ENCODE measurements at regions not wholly inside any gene's neighbourhood (a gene's known extent, or its start where the extent isn't known, plus 50 kb on each side); places are given as distances from the start of the nearest gene placed in this dataset.
"Not testable (repeated sequence)": the region's sequence is repeated elsewhere in the genome, so short reads cannot be mapped to it uniquely, and the experiment has no call there.

DNA sequence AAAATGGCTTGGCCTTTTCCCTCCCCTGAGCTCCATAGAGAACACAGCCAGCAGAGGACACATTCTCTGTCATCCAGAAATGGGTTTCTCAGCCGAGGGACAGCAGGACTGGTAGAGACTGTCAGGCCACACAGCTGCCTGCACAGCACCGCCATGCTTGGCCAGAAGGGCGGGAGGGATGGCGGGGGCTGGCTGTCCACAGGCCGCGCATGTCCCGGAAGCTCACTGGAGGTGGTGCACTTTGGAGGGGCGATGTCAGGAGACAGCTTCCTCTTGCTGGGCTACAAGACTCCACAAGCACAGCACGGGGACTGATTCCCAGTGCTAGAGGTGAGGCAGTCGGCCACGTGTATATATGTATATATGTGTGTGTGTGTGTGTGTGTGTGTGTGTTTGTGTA, 125.3 kb downstream of the GOLGA6L4 start:
- DNase-seq: not testable (repeated sequence)

DNA sequence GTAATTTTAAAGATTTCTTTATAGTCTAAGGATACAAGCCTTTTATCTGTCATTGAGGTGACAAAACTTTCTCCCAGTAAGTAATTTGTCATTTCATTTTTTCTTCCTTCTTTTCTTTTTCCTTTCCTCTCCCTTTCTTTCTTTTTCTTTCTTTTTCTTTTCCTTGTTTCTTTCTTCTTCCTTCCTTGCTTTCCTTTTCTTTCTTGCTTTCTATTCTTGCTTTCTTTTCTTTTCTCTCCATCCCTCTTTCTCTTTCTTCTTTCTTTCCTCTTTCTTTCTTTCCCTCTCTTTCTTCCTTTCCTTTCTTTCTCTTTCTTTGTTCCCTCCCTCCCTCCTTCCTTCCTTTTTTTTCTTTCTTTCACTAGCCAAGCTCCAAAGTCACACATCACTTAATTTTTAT, 148.8 kb downstream of the GOLGA6L4 start:
- DNase-seq: not testable (repeated sequence)

DNA sequence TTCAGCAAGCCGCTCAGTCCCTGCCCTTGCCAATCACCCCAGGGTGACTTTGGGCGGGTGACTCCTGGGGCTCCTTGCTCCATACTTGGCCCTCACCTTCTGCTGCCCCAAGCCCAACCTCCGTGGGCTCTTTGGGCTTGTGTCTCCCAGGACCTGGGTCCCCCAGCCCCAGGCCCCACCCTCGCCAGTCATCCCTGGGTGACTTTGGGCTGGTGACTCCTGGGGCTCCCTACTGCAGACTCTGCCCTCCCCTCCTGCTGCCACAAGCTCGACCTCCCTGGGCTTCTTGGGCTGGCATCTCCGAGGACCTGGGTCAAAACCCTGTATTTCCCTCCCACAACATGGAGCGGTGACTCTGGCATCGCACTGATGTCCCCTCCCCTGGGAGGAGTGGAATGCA, 151.5 kb downstream of the GOLGA6L4 start:
- TF ChIP-seq POLR2A (IDR thresholded peaks at IDR 0.05; ENCODE audit: low read length) (no peak), GATA1 (IDR thresholded peaks at IDR 0.05; ENCODE audit: low read depth, low read length) (no peak)
- DNase-seq: no peak

DNA sequence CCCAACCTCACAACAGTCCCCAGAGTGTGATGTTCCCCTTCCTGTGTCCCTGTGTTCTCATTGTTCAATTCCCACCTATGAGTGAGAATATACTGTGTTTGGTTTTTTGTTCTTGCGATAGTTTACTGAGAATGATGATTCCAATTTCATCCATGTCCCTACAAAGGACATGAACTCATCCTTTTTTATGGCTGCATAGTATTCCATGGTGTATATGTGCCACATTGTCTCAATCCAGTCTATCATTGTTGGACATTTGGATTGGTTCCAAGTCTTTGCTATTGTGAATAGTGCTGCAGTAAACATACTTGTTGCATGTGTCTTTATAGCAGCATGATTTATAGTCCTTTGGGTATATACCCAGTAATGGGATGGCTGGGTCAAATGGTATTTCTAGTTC, 152.6 kb downstream of the GOLGA6L4 start:
- DNase-seq: not testable (repeated sequence)

DNA sequence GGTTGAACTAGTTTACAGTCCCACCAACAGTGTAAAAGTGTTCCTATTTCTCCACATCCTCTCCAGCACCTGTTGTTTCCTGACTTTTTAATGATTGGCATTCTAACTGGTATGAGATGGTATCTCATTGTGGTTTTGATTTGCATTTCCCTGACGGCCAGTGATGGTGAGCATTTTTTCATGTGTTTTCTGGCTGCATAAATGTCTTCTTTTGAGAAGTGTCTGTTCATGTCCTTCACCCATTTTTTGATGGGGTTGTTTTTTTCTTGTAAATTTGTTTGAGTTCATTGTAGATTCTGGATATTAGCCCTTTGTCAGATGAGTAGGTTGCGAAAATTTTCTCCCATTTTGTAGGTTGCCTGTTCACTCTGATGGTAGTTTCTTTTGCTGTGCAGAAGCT, 153.1 kb downstream of the GOLGA6L4 start:
- DNase-seq: not testable (repeated sequence)

DNA sequence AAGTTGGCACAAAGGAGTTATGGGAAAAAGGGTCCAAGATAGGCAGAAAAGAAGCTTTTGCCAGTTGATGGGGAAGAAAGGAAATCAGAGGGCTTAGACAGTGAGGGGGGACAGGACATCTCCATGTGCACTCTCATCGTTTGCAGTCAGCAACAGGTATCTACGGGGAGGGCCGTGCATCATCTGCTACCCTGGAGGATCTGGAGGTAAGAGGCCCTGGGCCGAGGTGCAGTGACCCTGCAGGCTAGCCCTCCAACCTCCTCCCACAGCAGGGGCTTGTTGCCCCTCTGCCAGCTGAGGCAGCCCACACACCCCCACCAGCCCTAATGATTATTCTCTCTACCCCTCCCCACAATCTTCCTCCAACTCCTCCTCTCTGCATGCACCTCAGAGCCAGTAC, 154.8 kb downstream of the GOLGA6L4 start:
- not testable (repeated sequence) for DNase-seq

DNA sequence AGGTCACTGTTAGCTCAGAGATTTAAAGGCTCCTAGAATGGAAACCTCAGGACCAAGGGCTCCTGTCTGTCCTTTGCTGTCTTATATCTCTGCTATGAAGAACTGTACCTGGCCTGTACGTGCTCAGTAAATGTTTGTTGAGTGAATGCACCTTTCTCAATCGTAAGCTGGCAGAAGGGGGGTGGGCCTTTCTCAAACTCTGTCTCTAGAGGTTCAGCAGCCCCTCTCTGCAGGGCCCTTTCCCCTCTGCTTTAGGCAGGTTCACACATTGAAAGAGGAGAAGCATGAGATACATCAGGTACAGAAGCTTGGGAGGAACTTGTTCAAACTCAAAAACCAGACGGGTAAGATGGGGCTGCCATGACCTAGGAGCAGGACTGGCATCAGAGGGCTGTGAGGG, 155.6 kb downstream of the GOLGA6L4 start:
- DNase-seq: no peak
- TF ChIP-seq POLR2A (IDR thresholded peaks at IDR 0.05; ENCODE audit: low read length) (no peak), GATA1 (IDR thresholded peaks at IDR 0.05; ENCODE audit: low read depth, low read length) (no peak)

DNA sequence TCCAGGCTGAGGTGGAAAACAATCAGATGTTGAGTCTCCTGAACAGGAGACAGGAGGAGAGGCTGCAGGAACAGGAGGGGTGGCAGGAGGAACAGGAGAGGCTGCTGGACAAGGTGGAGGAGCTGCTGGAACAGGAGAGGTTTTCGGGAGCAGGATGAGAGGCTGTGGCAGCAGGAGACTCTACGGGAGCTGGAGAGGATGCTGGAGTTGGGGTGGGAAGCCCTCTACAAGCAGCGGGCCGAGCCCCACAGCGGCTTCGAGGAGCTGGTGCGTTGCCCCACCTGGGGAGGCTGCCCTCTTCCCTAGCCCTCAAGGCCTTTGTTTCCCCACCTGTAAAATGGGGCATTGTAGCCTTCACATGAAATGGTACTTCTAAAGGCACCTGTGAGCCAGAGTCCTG, 156.4 kb downstream of the GOLGA6L4 start:
- DNase-seq: not testable (repeated sequence)

DNA sequence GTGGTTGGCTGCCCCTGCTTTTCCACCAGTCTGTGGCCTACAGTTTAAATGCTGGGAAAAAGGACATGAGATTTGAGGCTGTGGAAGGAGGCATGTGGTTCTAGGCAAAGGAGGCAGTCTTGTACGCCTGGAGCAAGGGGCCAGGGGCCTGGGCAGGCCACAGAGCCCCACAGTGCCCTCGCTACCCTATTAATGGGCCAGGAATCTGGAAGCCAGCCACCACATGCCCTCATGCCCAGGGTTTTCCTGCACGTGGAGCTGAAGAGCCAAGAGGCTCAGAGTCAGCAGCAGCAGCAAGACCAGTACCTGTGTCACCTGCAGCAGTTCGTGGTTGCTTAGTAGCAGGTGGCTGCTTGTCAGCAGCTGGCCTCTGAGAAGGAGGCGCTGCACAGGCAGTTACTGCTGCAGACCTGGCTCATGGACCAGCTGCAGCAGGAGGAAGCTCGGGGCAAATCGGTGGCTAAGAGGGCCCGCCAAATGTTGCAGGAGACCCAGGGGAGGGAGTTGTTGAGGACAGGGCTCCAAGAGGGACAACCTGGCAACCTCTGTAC, 157.9 kb downstream of the GOLGA6L4 start:
- not testable (repeated sequence) for DNase-seq

DNA sequence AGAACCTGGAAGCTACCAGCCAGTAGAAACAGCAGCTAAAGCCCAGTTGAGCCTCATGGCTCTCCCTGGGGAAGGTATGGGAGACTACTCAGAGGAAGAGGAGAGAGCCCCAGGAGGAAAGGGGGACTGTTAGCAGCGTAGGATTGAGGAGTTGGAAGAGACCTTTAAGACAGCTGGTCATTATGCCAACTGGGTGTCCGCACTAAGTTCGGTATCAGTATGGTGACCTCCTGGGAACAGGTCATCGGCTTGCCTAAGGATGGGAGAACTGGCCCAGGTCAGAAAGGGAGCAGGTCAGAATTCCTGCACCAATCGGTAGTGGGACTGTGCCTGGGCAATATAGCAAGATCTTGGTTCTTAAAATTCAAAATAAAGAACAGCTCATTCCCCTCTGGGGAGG, 158.4 kb downstream of the GOLGA6L4 start:
- DNase-seq: not testable (repeated sequence)

DNA sequence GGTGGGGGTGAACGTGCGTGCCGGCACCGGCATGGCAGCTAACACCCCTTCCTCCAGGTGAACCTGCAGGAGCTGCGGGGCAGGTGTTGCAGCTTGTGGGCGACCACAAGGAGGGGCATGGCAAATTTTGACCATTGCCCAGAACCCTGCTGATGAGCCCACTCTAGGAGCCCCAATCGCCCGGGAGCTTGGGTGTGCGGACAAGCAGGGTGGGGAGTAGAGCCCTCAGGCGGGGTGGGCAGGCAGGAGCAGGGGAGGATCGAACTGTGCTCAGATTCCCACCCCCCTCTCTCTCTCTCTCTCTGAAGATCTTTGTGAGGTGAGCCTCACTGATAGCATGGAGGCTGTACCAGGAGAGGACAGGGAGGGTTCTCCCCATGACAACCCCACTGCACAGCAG, 159.8 kb downstream of the GOLGA6L4 start:
- DNase-seq: not testable (repeated sequence)

DNA sequence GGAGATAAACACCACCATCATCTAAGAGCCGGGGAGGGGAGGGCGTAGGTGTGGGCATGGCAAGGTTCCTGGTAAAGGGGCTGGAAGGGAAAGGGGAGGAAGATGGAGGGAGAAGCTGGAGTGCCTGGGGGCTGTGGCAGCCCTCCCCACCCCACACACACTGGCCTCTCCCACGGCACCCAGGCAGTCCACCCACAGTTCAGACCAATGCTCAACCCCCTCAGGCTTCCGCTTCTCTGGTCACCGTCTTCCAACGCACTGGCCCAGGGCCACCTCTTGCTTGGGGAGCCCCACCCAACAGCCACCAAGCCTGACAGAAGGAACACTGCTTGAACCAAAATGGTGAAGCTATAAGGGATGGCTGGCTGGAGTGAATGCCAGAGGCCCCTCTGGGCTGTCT, 160.3 kb downstream of the GOLGA6L4 start:
- DNase-seq: not testable (repeated sequence)

DNA sequence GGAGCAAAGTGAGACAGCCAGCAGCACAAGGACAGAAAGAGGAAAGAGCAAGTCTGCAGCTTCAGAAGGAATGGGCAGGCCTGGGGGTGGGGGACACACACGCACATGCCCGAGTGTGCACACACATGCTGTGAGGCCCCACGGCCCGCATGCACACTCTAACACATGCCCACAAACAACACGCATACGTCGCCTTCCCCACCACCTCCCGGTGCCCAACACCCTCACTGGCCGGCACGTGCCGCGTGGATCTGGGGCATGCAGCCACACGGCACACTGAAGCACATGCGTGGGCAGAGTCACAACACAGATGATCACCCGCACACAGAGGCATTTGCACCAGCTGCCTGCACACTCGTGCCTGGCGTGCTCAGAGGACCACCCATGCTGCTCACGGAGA, 161.5 kb downstream of the GOLGA6L4 start:
- DNase-seq: not testable (repeated sequence)

DNA sequence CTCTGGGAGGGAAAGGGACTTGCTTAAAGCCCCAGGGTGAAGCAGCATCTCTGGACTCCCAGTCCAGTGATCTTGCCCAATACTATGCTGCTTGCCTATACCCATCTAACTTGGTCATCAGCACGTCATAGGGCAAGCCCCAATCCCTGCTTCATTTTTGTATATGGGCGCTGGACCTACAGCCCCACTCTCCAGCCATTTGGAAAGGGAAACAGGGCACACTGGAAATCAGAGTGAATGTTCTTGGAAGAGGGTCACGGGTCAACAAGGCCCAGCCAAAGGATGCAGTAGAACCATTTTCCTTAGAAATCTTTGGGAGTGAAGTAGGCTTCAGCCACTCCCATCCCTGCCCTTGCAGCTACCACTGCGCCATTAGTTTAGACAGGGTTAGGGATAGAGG, 162.5 kb downstream of the GOLGA6L4 start:
- DNase-seq: not testable (repeated sequence)

DNA sequence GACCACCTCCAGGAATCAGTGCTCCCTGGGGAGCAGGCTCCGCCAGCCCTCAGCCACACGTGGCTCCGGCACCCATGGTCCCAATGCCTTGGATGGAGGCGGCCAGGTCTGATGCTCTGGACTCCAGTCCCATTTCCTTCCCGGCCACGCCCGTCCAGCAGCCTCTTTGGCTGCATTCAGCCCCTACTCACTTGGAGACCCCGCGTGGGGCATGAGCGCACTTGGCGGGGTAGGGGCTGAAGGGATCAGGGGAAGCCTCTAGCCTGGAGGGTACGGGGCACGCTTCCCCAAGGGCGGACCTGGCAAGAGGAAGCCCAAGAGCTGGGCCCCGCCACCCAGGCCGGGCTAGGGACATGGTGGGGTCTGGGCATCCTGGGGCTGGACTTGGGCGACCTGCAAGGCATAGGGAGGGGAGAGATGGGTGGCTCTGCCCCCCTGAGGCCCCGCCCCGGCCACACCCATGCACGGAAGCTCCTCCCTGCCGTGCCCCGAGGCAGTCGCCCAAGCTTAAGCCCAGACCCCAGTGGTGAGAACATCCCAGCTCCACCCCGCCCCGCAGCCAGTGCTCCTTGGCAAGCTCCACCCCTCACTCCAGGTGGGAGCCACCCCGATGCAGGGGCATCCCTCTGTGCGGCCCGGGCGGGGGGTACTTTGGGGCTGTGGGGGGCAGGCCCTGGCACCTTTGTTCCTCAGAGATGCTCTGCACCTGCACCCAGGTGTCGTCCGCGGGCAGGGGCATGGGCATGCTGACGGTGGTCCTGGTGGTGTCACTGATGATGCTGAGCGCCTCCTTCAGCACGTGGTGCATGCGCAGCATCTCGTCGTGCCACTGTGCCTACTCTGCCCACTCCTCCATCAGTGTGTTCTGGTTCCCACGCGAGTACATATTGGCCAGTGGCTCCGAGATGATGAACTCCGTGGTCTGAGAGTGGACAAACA, 163.5 kb downstream of the GOLGA6L4 start:
- DNase-seq: no peak
- TF ChIP-seq GATA1 (IDR thresholded peaks at IDR 0.05; ENCODE audit: low read depth, low read length) (no peak), POLR2A (IDR thresholded peaks at IDR 0.05; ENCODE audit: low read length) (no peak)

DNA sequence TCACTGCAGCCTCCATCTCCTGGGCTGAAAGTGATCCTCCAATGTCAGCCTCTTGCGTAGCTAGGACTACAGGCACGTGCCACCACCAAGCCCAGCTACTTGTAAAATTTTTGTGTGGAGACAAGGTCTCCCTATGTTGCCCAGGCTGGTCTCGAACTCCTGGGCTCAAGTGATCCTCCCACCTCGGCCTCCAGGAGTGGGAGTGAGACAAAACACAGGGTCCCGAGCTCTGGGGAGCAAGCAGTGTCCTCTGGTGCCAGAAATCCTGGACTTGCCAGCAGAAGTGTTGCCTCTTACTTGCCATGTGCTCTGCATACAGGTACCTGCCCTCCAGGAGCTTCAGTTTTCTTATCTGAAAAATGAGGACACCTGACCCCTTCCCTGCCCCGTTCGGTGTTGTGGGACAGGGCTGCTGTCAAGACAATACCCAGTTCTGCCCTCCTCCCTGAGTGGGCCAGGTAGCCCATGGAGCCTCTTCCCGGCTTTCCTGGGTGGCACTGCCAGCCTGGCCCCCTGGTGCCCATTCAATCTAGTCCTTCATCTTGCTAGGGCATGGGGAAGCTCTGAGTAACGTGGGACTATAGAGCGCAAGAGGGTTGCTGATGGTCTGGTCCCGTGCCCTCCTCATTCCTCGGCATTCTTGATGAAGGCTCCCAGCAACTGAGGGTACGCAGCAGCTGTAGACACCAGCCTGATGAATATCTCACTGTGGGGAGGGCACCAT, 164.6 kb downstream of the GOLGA6L4 start:
- no peak for DNase-seq
- no peak for TF ChIP-seq POLR2A (IDR thresholded peaks at IDR 0.05; ENCODE audit: low read length)
- TF ChIP-seq GATA1 (IDR thresholded peaks at IDR 0.05; ENCODE audit: low read depth, low read length): no peak

Data from erythroblast (primary cell).